ENCODE measurements at regions not wholly inside any gene's neighbourhood (a gene's known extent, or its start where the extent isn't known, plus 50 kb on each side); places are given as distances from the start of the nearest gene placed in this dataset.

- Histone ChIP-seq H3K9me2 (ENCODE audit: low read depth, low read length) (no peaks in the 10 kb centered on the region), H3K36me3 (ENCODE audit: insufficient read depth, low read length) (no peaks in the 10 kb centered on the region), H3K9ac (ENCODE audit: low read length) (no peak overlapping the region), H2AFZ (ENCODE audit: low read length) (no peak overlapping the region), H3K4me3 (ENCODE audit: low read depth, low read length, poor library complexity, severe bottlenecking) (no peak overlapping the region), H3K4me2 (ENCODE audit: low read length) (no peak overlapping the region), H3K4me1 (ENCODE audit: insufficient read depth, low read length, severe bottlenecking) (no peaks in the 10 kb centered on the region), H3K27ac (ENCODE audit: low read depth, low read length, poor library complexity, severe bottlenecking) (no peak overlapping the region), H3F3A (ENCODE audit: insufficient read depth, low read length) (no peaks in the 10 kb centered on the region), H3K9me3 (ENCODE audit: low read length) (no peaks in the 10 kb centered on the region), H3K27me3 (ENCODE audit: insufficient read depth, low read length) (no peaks in the 10 kb centered on the region), H3K79me2 (ENCODE audit: insufficient read depth, low read length) (no peaks in the 10 kb centered on the region), H4K20me1 (ENCODE audit: insufficient read depth, low read length) (no peaks in the 10 kb centered on the region)
- TF ChIP-seq EZH2 (IDR thresholded peaks at IDR 0.05; ENCODE audit: borderline replicate concordance, low read length) (no peak), CTCF (IDR thresholded peaks at IDR 0.05; ENCODE audit: low read length) (no peak)
Measured at GRCh38 chr3:124140746-124141145, 148.8 kb upstream of the ROPN1 start.

- H3K9me2 ChIP-seq (ENCODE audit: low read depth, low read length): no peaks in the 10 kb centered on the region
- no peak overlapping the region for H3K4me3 ChIP-seq (ENCODE audit: low read depth, low read length, poor library complexity, severe bottlenecking)
- no peak overlapping the region for H2AFZ ChIP-seq (ENCODE audit: low read length)
- no peaks in the 10 kb centered on the region for H3K27me3 ChIP-seq (ENCODE audit: insufficient read depth, low read length)
- no peaks in the 10 kb centered on the region for H3K79me2 ChIP-seq (ENCODE audit: insufficient read depth, low read length)
- no peaks in the 10 kb centered on the region for H3K9me3 ChIP-seq (ENCODE audit: low read length)
- H3K4me1 ChIP-seq (ENCODE audit: insufficient read depth, low read length, severe bottlenecking): no peaks in the 10 kb centered on the region
- no peaks in the 10 kb centered on the region for H4K20me1 ChIP-seq (ENCODE audit: insufficient read depth, low read length)
- H3K36me3 ChIP-seq (ENCODE audit: insufficient read depth, low read length): no peaks in the 10 kb centered on the region
- TF ChIP-seq EZH2 (IDR thresholded peaks at IDR 0.05; ENCODE audit: borderline replicate concordance, low read length): no peak
- TF ChIP-seq CTCF (IDR thresholded peaks at IDR 0.05; ENCODE audit: low read length): no peak
- H3K27ac ChIP-seq (ENCODE audit: low read depth, low read length, poor library complexity, severe bottlenecking): no peak overlapping the region
- H3F3A ChIP-seq (ENCODE audit: insufficient read depth, low read length): no peaks in the 10 kb centered on the region
- H3K9ac ChIP-seq (ENCODE audit: low read length): no peak overlapping the region
- H3K4me2 ChIP-seq (ENCODE audit: low read length): no peak overlapping the region
Measured at GRCh38 chr3:124142389-124142970, 150.6 kb upstream of the ROPN1 start.

- H3F3A ChIP-seq (ENCODE audit: insufficient read depth, low read length): no peaks in the 10 kb centered on the region
- H3K9ac ChIP-seq (ENCODE audit: low read length): no peak overlapping the region
- H3K4me1 ChIP-seq (ENCODE audit: insufficient read depth, low read length, severe bottlenecking): no peaks in the 10 kb centered on the region
- no peak overlapping the region for H3K4me2 ChIP-seq (ENCODE audit: low read length)
- H3K36me3 ChIP-seq (ENCODE audit: insufficient read depth, low read length): no peaks in the 10 kb centered on the region
- H3K9me2 ChIP-seq (ENCODE audit: low read depth, low read length): no peaks in the 10 kb centered on the region
- TF ChIP-seq CTCF (IDR thresholded peaks at IDR 0.05; ENCODE audit: low read length) (no peak), EZH2 (IDR thresholded peaks at IDR 0.05; ENCODE audit: borderline replicate concordance, low read length) (no peak)
- H2AFZ ChIP-seq (ENCODE audit: low read length): no peak overlapping the region
- no peaks in the 10 kb centered on the region for H3K79me2 ChIP-seq (ENCODE audit: insufficient read depth, low read length)
- H4K20me1 ChIP-seq (ENCODE audit: insufficient read depth, low read length): no peaks in the 10 kb centered on the region
- H3K27ac ChIP-seq (ENCODE audit: low read depth, low read length, poor library complexity, severe bottlenecking): no peak overlapping the region
- no peaks in the 10 kb centered on the region for H3K27me3 ChIP-seq (ENCODE audit: insufficient read depth, low read length)
- H3K9me3 ChIP-seq (ENCODE audit: low read length): no peaks in the 10 kb centered on the region
- H3K4me3 ChIP-seq (ENCODE audit: low read depth, low read length, poor library complexity, severe bottlenecking): no peak overlapping the region
Measured at GRCh38 chr3:124143047-124143446, 151.1 kb upstream of the ROPN1 start.
